ENCODE measurements at regions not wholly inside any gene's neighbourhood (a gene's known extent, or its start where the extent isn't known, plus 50 kb on each side); places are given as distances from the start of the nearest gene placed in this dataset.

- peaks cover 35% of the 10 kb centered on the region for H3K4me1 ChIP-seq (ENCODE audit: control insufficient read depth, insufficient read depth, low read length)
- H3K9ac ChIP-seq (ENCODE audit: low read depth, low read length), result no peak overlapping the region
- no peaks in the 10 kb centered on the region for H3K36me3 ChIP-seq (ENCODE audit: control insufficient read depth, insufficient read depth, low read length)
- no peaks in the 10 kb centered on the region for H3K9me3 ChIP-seq (ENCODE audit: control insufficient read depth, insufficient read depth, low read length)
- no peak overlapping the region for H3K27ac ChIP-seq (ENCODE audit: low read depth, low read length)
- H3K27me3 ChIP-seq (ENCODE audit: control insufficient read depth, insufficient read depth, low read length), result no peaks in the 10 kb centered on the region
- no peak overlapping the region for H3K4me3 ChIP-seq (ENCODE audit: low read depth, low read length)
Measured at GRCh38 chr13:50375792-50376191, 360.5 kb downstream of the KCNRG start.

GRCh38 chr13:50376895-50377575, 361.8 kb downstream of the KCNRG start:
- H3K9me3 ChIP-seq (ENCODE audit: control insufficient read depth, insufficient read depth, low read length), result peaks cover 12% of the 10 kb centered on the region
- H3K4me1 ChIP-seq (ENCODE audit: control insufficient read depth, insufficient read depth, low read length), result peaks cover 35% of the 10 kb centered on the region
- H3K4me3 ChIP-seq (ENCODE audit: low read depth, low read length), result no peak overlapping the region
- H3K9ac ChIP-seq (ENCODE audit: low read depth, low read length), result no peak overlapping the region
- H3K27me3 ChIP-seq (ENCODE audit: control insufficient read depth, insufficient read depth, low read length), result no peaks in the 10 kb centered on the region
- H3K36me3 ChIP-seq (ENCODE audit: control insufficient read depth, insufficient read depth, low read length), result no peaks in the 10 kb centered on the region
- no peak overlapping the region for H3K27ac ChIP-seq (ENCODE audit: low read depth, low read length)

GRCh38 chr13:50377726-50378270, 362.6 kb downstream of the KCNRG start:
- Histone ChIP-seq H3K9ac (ENCODE audit: low read depth, low read length) (no peak overlapping the region), H3K4me3 (ENCODE audit: low read depth, low read length) (no peak overlapping the region), H3K36me3 (ENCODE audit: control insufficient read depth, insufficient read depth, low read length) (no peaks in the 10 kb centered on the region), H3K27me3 (ENCODE audit: control insufficient read depth, insufficient read depth, low read length) (no peaks in the 10 kb centered on the region), H3K27ac (ENCODE audit: low read depth, low read length) (peak overlapping the region; percentile 8), H3K4me1 (ENCODE audit: control insufficient read depth, insufficient read depth, low read length) (peaks cover 35% of the 10 kb centered on the region), H3K9me3 (ENCODE audit: control insufficient read depth, insufficient read depth, low read length) (peaks cover 13% of the 10 kb centered on the region)

- Histone ChIP-seq H3K27ac (ENCODE audit: low read depth, low read length) (peak overlapping the region; percentile 10), H3K4me3 (ENCODE audit: low read depth, low read length) (no peak overlapping the region)
Measured at GRCh38 chr13:50378509-50379044, 363.3 kb downstream of the KCNRG start.

GRCh38 chr13:50379584-50379983, 364.3 kb downstream of the KCNRG start:
- Histone ChIP-seq H3K36me3 (ENCODE audit: control insufficient read depth, insufficient read depth, low read length) (no peaks in the 10 kb centered on the region), H3K27me3 (ENCODE audit: control insufficient read depth, insufficient read depth, low read length) (no peaks in the 10 kb centered on the region), H3K4me1 (ENCODE audit: control insufficient read depth, insufficient read depth, low read length) (peaks cover 35% of the 10 kb centered on the region), H3K9me3 (ENCODE audit: control insufficient read depth, insufficient read depth, low read length) (peaks cover 13% of the 10 kb centered on the region), H3K4me3 (ENCODE audit: low read depth, low read length) (no peak overlapping the region), H3K27ac (ENCODE audit: low read depth, low read length) (no peak overlapping the region), H3K9ac (ENCODE audit: low read depth, low read length) (no peak overlapping the region)

More at GRCh38 chr13:50378509-50379044, 363.3 kb downstream of the KCNRG start:
- peaks cover 13% of the 10 kb centered on the region for H3K9me3 ChIP-seq (ENCODE audit: control insufficient read depth, insufficient read depth, low read length)
- H3K9ac ChIP-seq (ENCODE audit: low read depth, low read length), result no peak overlapping the region
- peaks cover 35% of the 10 kb centered on the region for H3K4me1 ChIP-seq (ENCODE audit: control insufficient read depth, insufficient read depth, low read length)
- no peaks in the 10 kb centered on the region for H3K36me3 ChIP-seq (ENCODE audit: control insufficient read depth, insufficient read depth, low read length)
- H3K27me3 ChIP-seq (ENCODE audit: control insufficient read depth, insufficient read depth, low read length), result no peaks in the 10 kb centered on the region

GRCh38 chr13:50380905-50381304, 365.7 kb downstream of the KCNRG start:
- H3K27ac ChIP-seq (ENCODE audit: low read depth, low read length), result peak overlapping the region; percentile 52
- no peak overlapping the region for H3K4me3 ChIP-seq (ENCODE audit: low read depth, low read length)
- peaks cover 32% of the 10 kb centered on the region for H3K4me1 ChIP-seq (ENCODE audit: control insufficient read depth, insufficient read depth, low read length)
- no peaks in the 10 kb centered on the region for H3K27me3 ChIP-seq (ENCODE audit: control insufficient read depth, insufficient read depth, low read length)
- H3K9me3 ChIP-seq (ENCODE audit: control insufficient read depth, insufficient read depth, low read length), result peaks cover 13% of the 10 kb centered on the region
- no peak overlapping the region for H3K9ac ChIP-seq (ENCODE audit: low read depth, low read length)
- H3K36me3 ChIP-seq (ENCODE audit: control insufficient read depth, insufficient read depth, low read length), result no peaks in the 10 kb centered on the region

- Histone ChIP-seq H3K9ac (ENCODE audit: low read depth, low read length) (no peak overlapping the region), H3K27me3 (ENCODE audit: control insufficient read depth, insufficient read depth, low read length) (no peaks in the 10 kb centered on the region), H3K36me3 (ENCODE audit: control insufficient read depth, insufficient read depth, low read length) (no peaks in the 10 kb centered on the region), H3K9me3 (ENCODE audit: control insufficient read depth, insufficient read depth, low read length) (peaks cover 13% of the 10 kb centered on the region), H3K4me1 (ENCODE audit: control insufficient read depth, insufficient read depth, low read length) (peaks cover 39% of the 10 kb centered on the region), H3K27ac (ENCODE audit: low read depth, low read length) (no peak overlapping the region), H3K4me3 (ENCODE audit: low read depth, low read length) (no peak overlapping the region)
Measured at GRCh38 chr13:50382511-50382910, 367.3 kb downstream of the KCNRG start.

- Histone ChIP-seq H3K9ac (ENCODE audit: low read depth, low read length) (no peak overlapping the region), H3K4me3 (ENCODE audit: low read depth, low read length) (no peak overlapping the region), H3K4me1 (ENCODE audit: control insufficient read depth, insufficient read depth, low read length) (peaks cover 36% of the 10 kb centered on the region), H3K36me3 (ENCODE audit: control insufficient read depth, insufficient read depth, low read length) (no peaks in the 10 kb centered on the region), H3K9me3 (ENCODE audit: control insufficient read depth, insufficient read depth, low read length) (peaks cover 13% of the 10 kb centered on the region), H3K27me3 (ENCODE audit: control insufficient read depth, insufficient read depth, low read length) (no peaks in the 10 kb centered on the region), H3K27ac (ENCODE audit: low read depth, low read length) (no peak overlapping the region)
Measured at GRCh38 chr13:50382951-50383350, 367.7 kb downstream of the KCNRG start.

GRCh38 chr13:50384724-50385123, 369.5 kb downstream of the KCNRG start:
- Histone ChIP-seq H3K9ac (ENCODE audit: low read depth, low read length) (no peak overlapping the region), H3K9me3 (ENCODE audit: control insufficient read depth, insufficient read depth, low read length) (peaks cover 13% of the 10 kb centered on the region), H3K4me1 (ENCODE audit: control insufficient read depth, insufficient read depth, low read length) (peaks cover 38% of the 10 kb centered on the region), H3K36me3 (ENCODE audit: control insufficient read depth, insufficient read depth, low read length) (no peaks in the 10 kb centered on the region), H3K4me3 (ENCODE audit: low read depth, low read length) (no peak overlapping the region), H3K27ac (ENCODE audit: low read depth, low read length) (no peak overlapping the region), H3K27me3 (ENCODE audit: control insufficient read depth, insufficient read depth, low read length) (no peaks in the 10 kb centered on the region)

- peak overlapping the region; percentile 64 for H3K27ac ChIP-seq (ENCODE audit: low read depth, low read length)
- peaks cover 45% of the 10 kb centered on the region for H3K4me1 ChIP-seq (ENCODE audit: control insufficient read depth, insufficient read depth, low read length)
Measured at GRCh38 chr13:50386541-50387050, 371.4 kb downstream of the KCNRG start.

GRCh38 chr13:50387051-50387581, 371.9 kb downstream of the KCNRG start:
- no peak overlapping the region for H3K4me3 ChIP-seq (ENCODE audit: low read depth, low read length)
- H3K27ac ChIP-seq (ENCODE audit: low read depth, low read length), result peak overlapping the region; percentile 64
- peaks cover under 1% of the 10 kb centered on the region; the same call in 1 of the 2 replicates for H3K9me3 ChIP-seq (ENCODE audit: control insufficient read depth, insufficient read depth, low read length)
- peaks cover 45% of the 10 kb centered on the region for H3K4me1 ChIP-seq (ENCODE audit: control insufficient read depth, insufficient read depth, low read length)
- no peaks in the 10 kb centered on the region for H3K36me3 ChIP-seq (ENCODE audit: control insufficient read depth, insufficient read depth, low read length)
- no peaks in the 10 kb centered on the region for H3K27me3 ChIP-seq (ENCODE audit: control insufficient read depth, insufficient read depth, low read length)
- H3K9ac ChIP-seq (ENCODE audit: low read depth, low read length), result no peak overlapping the region

More at GRCh38 chr13:50386541-50387050, 371.4 kb downstream of the KCNRG start:
- Histone ChIP-seq H3K36me3 (ENCODE audit: control insufficient read depth, insufficient read depth, low read length) (no peaks in the 10 kb centered on the region), H3K27me3 (ENCODE audit: control insufficient read depth, insufficient read depth, low read length) (no peaks in the 10 kb centered on the region), H3K9me3 (ENCODE audit: control insufficient read depth, insufficient read depth, low read length) (peaks cover 6% of the 10 kb centered on the region), H3K4me3 (ENCODE audit: low read depth, low read length) (no peak overlapping the region), H3K9ac (ENCODE audit: low read depth, low read length) (no peak overlapping the region)

Data from HUES48 (cell line).